Effector memory CD8-positive, alpha-beta T cell (primary cell): ENCODE measurements at regions not wholly inside any gene's neighbourhood (a gene's known extent, or its start where the extent isn't known, plus 50 kb on each side); places are given as distances from the start of the nearest gene placed in this dataset.
"Not testable (repeated sequence)": the region's sequence is repeated elsewhere in the genome, so short reads cannot be mapped to it uniquely, and the experiment has no call there.

Source experiments
- ATAC-seq: fragments of 150-1000 bp; cut with Tn5 transposase; replicated peaks from 2 replicates; pipeline ENCODE4 v1.10.0; 2021; ENCODE audit warnings: mild to moderate bottlenecking, moderate library complexity
- DNase-seq, 3 experiments: peaks; one replicate each; pipeline ENCODE4 v3.0.0; 2021
- H3K27ac Mint-ChIP-seq, 2 donors: one replicate each; pipeline ENCODE4 v1.8.0; 2022; ENCODE audit warnings: mild to moderate bottlenecking in 2 of 2, mixed read lengths in 2 of 2, moderate library complexity in 2 of 2
- H3K27me3 Mint-ChIP-seq, 2 donors: one replicate each; pipeline ENCODE4 v1.8.0; 2022; ENCODE audit warnings: mixed read lengths in 2 of 2
- H3K36me3 Mint-ChIP-seq: one replicate; pipeline ENCODE4 v1.8.0; 2022; ENCODE audit warnings: mild to moderate bottlenecking, moderate library complexity, mixed read lengths; ENCODE audit not compliant: insufficient read depth
- H3K4me1 Mint-ChIP-seq, 2 donors: one replicate each; pipeline ENCODE4 v1.8.0; 2022; ENCODE audit warnings: low read depth in 2 of 2, mixed read lengths in 2 of 2
- H3K4me3 Mint-ChIP-seq, 2 donors: one replicate each; pipeline ENCODE4 v1.8.0; 2022; ENCODE audit warnings: mild to moderate bottlenecking in 2 of 2, mixed read lengths in 2 of 2, moderate library complexity in 2 of 2
- H3K9me3 Mint-ChIP-seq, 2 donors: one replicate each; pipeline ENCODE4 v1.8.0; 2022; ENCODE audit warnings: mixed read lengths in 2 of 2

GRCh38 chr5:154647761-154648145 lies 107.4 kb upstream of the LARP1 start:
- DNase-seq, result no peak
- H3K36me3 Mint-ChIP-seq, result no peaks in the 10 kb centered on the region
- peaks cover 12% of the 10 kb centered on the region in 2 donors for H3K4me1 Mint-ChIP-seq
- peaks cover 14 to 22% of the 10 kb centered on the region in 2 donors for H3K27me3 Mint-ChIP-seq
- peak overlapping the region in 1 of 2 donors; percentile 26 for H3K27ac Mint-ChIP-seq
- ATAC-seq, result no peak
- no peaks in the 10 kb centered on the region for H3K9me3 Mint-ChIP-seq
- H3K4me3 Mint-ChIP-seq, result peak overlapping the region; percentile 56 to 63

- Mint-ChIP-seq H3K27me3 (peaks cover 14 to 27% of the 10 kb centered on the region in 2 donors), H3K4me1 (peaks cover 12% of the 10 kb centered on the region in 2 donors), H3K4me3 (peak overlapping the region; percentile 56 to 63), H3K36me3 (no peaks in the 10 kb centered on the region), H3K9me3 (no peaks in the 10 kb centered on the region), H3K27ac (peak overlapping the region; percentile 26 to 54)
- DNase-seq, result peak in 1 of 3 experiments; percentile 10
- ATAC-seq, result peak; percentile 69
These were observed 107.9 kb upstream of the LARP1 start for GRCh38 chr5:154647114-154647760.

- peaks cover 12% of the 10 kb centered on the region in 2 donors for H3K4me1 Mint-ChIP-seq
- DNase-seq (no peak), ATAC-seq (no peak)
- peak overlapping the region; percentile 56 to 63 for H3K4me3 Mint-ChIP-seq
- no peaks in the 10 kb centered on the region for H3K9me3 Mint-ChIP-seq
- H3K36me3 Mint-ChIP-seq, result no peaks in the 10 kb centered on the region
- H3K27me3 Mint-ChIP-seq, result peaks cover 16 to 32% of the 10 kb centered on the region in 2 donors
- peak overlapping the region; percentile 26 to 54 for H3K27ac Mint-ChIP-seq
These were observed 108.4 kb upstream of the LARP1 start for GRCh38 chr5:154646745-154647113.

GRCh38 chr5:154644745-154645411 lies 110.3 kb upstream of the LARP1 start:
- Mint-ChIP-seq H3K27me3 (peaks cover 26 to 40% of the 10 kb centered on the region in 2 donors), H3K36me3 (no peaks in the 10 kb centered on the region), H3K4me3 (no peak overlapping the region), H3K9me3 (no peaks in the 10 kb centered on the region), H3K27ac (no peak overlapping the region), H3K4me1 (peaks cover 12% of the 10 kb centered on the region in 2 donors)
- no peak for DNase-seq
- no peak for ATAC-seq

- no peak for DNase-seq
- Mint-ChIP-seq H3K27me3 (peaks cover 22 to 34% of the 10 kb centered on the region in 2 donors), H3K27ac (no peak overlapping the region), H3K4me1 (peaks cover 8 to 11% of the 10 kb centered on the region in 2 donors), H3K4me3 (no peak overlapping the region), H3K36me3 (peaks cover 4% of the 10 kb centered on the region), H3K9me3 (no peaks in the 10 kb centered on the region)
- ATAC-seq, result no peak
These were observed 112.5 kb upstream of the LARP1 start for GRCh38 chr5:154642499-154643245.

- H3K4me1 Mint-ChIP-seq, H3K4me3 Mint-ChIP-seq, DNase-seq, H3K36me3 Mint-ChIP-seq, ATAC-seq, H3K27ac Mint-ChIP-seq, H3K9me3 Mint-ChIP-seq: not testable (repeated sequence)
- H3K27me3 Mint-ChIP-seq, result peaks cover 12 to 19% of the 10 kb centered on the region in 2 donors
These were observed 114.9 kb upstream of the LARP1 start for GRCh38 chr5:154640213-154640831.

GRCh38 chr5:154636786-154637185 lies 118.4 kb upstream of the LARP1 start:
- H3K27me3 Mint-ChIP-seq, result peaks cover 11 to 14% of the 10 kb centered on the region in 2 donors
- not testable (repeated sequence) for H3K27ac Mint-ChIP-seq, H3K9me3 Mint-ChIP-seq, DNase-seq, H3K4me3 Mint-ChIP-seq, ATAC-seq, H3K36me3 Mint-ChIP-seq, H3K4me1 Mint-ChIP-seq

- H3K9me3 Mint-ChIP-seq, H3K4me1 Mint-ChIP-seq, H3K4me3 Mint-ChIP-seq, DNase-seq, H3K27me3 Mint-ChIP-seq, ATAC-seq, H3K27ac Mint-ChIP-seq, H3K36me3 Mint-ChIP-seq: not testable (repeated sequence)
These were observed 118.9 kb upstream of the LARP1 start for GRCh38 chr5:154636271-154636670.

GRCh38 chr5:154633744-154634143 lies 121.4 kb upstream of the LARP1 start:
- ATAC-seq, H3K4me3 Mint-ChIP-seq, H3K27me3 Mint-ChIP-seq, H3K27ac Mint-ChIP-seq, H3K4me1 Mint-ChIP-seq, H3K36me3 Mint-ChIP-seq, DNase-seq, H3K9me3 Mint-ChIP-seq: not testable (repeated sequence)

GRCh38 chr5:154631141-154631540 lies 124.0 kb upstream of the LARP1 start:
- H3K27ac Mint-ChIP-seq, result no peak overlapping the region

GRCh38 chr5:154630410-154630809 lies 124.8 kb upstream of the LARP1 start:
- H3K4me3 Mint-ChIP-seq, result no peak overlapping the region
- DNase-seq (no peak), ATAC-seq (no peak)
- H3K36me3 Mint-ChIP-seq, result peaks cover 4% of the 10 kb centered on the region
- H3K27ac Mint-ChIP-seq, result no peak overlapping the region
- no peaks in the 10 kb centered on the region for H3K9me3 Mint-ChIP-seq
- no peaks in the 10 kb centered on the region for H3K4me1 Mint-ChIP-seq
- H3K27me3 Mint-ChIP-seq, result peaks cover 0 to 13% of the 10 kb centered on the region in 2 donors

More at GRCh38 chr5:154631141-154631540, 124.0 kb upstream of the LARP1 start:
- H3K4me1 Mint-ChIP-seq, result no peaks in the 10 kb centered on the region
- no peak for ATAC-seq
- DNase-seq, result no peak
- H3K36me3 Mint-ChIP-seq, result peaks cover 4% of the 10 kb centered on the region
- no peaks in the 10 kb centered on the region for H3K9me3 Mint-ChIP-seq
- H3K4me3 Mint-ChIP-seq, result no peak overlapping the region
- peaks cover 0 to 6% of the 10 kb centered on the region in 2 donors for H3K27me3 Mint-ChIP-seq

GRCh38 chr5:154628685-154629084 lies 126.5 kb upstream of the LARP1 start:
- Mint-ChIP-seq H3K27ac (no peak overlapping the region), H3K9me3 (no peaks in the 10 kb centered on the region), H3K27me3 (peaks cover 5 to 28% of the 10 kb centered on the region in 2 donors), H3K4me1 (no peaks in the 10 kb centered on the region), H3K4me3 (no peak overlapping the region), H3K36me3 (peaks cover 4% of the 10 kb centered on the region)
- ATAC-seq (no peak), DNase-seq (no peak)
